NB4 (cell line): ENCODE measurements at regions not wholly inside any gene's neighbourhood (a gene's known extent, or its start where the extent isn't known, plus 50 kb on each side); places are given as distances from the start of the nearest gene placed in this dataset.

Experiments used
- DNase-seq: peaks from one replicate; pipeline ENCODE4 v3.0.0; 2010; ENCODE audit warnings: low read depth
- H3K4me3 ChIP-seq: one replicate; pipeline ENCODE4 v1.5.1; 2011; ENCODE audit warnings: mild to moderate bottlenecking, low read depth, low read length, moderate library complexity
- MAX ChIP-seq: IDR thresholded peaks from 2 replicates; pipeline ENCODE4 v1.6.1; 2011; ENCODE audit warnings: low read depth, low read length
- MYC ChIP-seq: IDR thresholded peaks from 2 replicates; pipeline ENCODE4 v1.6.1; 2011; ENCODE audit warnings: low read depth, low read length
- POLR2A ChIP-seq: IDR thresholded peaks from 2 replicates; pipeline ENCODE4 v1.6.1; 2011; ENCODE audit warnings: mild to moderate bottlenecking; ENCODE audit not compliant: insufficient read length; ENCODE audit errors: extremely low read depth
- TF ChIP-seq, protein P1 (sequence below): IDR thresholded peaks from one replicate; pipeline ENCODE4 v1.5.1; 2012; ENCODE audit warnings: low read depth, low read length

DNA sequence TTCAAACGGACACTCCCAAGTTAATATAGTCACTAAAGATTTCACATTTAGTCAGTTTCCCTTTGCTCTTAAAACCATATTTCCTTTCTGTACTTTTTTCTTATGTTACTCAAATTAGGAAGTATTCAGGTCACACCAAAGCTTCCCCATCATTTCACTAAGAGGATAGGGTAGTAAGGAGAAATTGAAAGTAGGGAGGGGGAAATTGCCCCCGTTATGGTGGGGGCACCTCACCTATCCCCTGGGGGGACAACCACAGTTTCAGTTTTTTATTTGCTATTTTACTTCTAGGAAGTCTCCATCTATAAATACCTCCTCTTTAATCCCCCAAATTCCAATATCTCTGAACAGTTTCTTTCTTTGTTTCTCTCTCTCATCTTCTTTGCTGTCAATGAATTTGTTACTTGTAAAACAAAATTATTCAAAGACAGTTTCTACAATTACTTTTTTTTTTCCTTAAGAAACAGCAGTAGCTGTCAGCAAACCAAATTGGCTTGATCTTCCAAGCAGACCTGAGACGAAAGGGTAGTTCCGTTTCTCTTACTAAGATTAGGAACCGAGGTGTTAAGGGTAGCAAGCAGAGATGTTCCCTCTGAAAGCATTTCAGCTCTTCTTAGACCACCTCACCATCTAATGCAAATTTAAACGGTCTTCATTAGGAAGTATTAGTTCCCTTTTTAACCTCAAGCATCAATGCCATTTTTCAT lies 160.2 kb upstream of the KLF3 start:
- TF ChIP-seq MAX = no peak
- no peak for TF ChIP-seq MYC
- TF ChIP-seq, protein P1, sequence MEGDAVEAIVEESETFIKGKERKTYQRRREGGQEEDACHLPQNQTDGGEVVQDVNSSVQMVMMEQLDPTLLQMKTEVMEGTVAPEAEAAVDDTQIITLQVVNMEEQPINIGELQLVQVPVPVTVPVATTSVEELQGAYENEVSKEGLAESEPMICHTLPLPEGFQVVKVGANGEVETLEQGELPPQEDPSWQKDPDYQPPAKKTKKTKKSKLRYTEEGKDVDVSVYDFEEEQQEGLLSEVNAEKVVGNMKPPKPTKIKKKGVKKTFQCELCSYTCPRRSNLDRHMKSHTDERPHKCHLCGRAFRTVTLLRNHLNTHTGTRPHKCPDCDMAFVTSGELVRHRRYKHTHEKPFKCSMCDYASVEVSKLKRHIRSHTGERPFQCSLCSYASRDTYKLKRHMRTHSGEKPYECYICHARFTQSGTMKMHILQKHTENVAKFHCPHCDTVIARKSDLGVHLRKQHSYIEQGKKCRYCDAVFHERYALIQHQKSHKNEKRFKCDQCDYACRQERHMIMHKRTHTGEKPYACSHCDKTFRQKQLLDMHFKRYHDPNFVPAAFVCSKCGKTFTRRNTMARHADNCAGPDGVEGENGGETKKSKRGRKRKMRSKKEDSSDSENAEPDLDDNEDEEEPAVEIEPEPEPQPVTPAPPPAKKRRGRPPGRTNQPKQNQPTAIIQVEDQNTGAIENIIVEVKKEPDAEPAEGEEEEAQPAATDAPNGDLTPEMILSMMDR = no peak
- TF ChIP-seq POLR2A = no peak
- no peak overlapping the region for H3K4me3 ChIP-seq
- DNase-seq = no peak

DNA sequence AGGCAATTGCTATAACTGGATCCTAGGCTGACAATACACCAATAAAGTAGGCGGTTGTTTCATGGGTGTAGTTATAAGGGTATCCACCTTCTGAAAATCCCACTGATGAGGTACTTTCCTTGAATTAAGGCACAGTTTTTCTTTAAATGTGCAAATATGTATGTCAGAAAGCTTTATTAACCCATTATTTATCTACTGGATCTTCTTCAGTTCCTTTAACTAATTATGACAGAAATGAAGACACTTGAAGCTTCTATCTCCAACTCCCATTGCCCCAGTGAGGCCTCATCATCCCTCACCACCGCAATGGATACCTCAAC lies 159.6 kb upstream of the KLF3 start:
- H3K4me3 ChIP-seq = no peak overlapping the region
- TF ChIP-seq MAX = no peak
- TF ChIP-seq POLR2A = no peak
- DNase-seq = no peak

GRCh38 chr4:38509551-38509950 lies 154.4 kb upstream of the KLF3 start:
- H3K4me3 ChIP-seq = no peak overlapping the region
- TF ChIP-seq, protein P1 = no peak
- TF ChIP-seq POLR2A (no peak), MAX (no peak), MYC (no peak)
- DNase-seq = no peak

- no peak for DNase-seq
- H3K4me3 ChIP-seq = no peak overlapping the region
- no peak for TF ChIP-seq MYC
- TF ChIP-seq, protein P1 = no peak
- no peak for TF ChIP-seq MAX
- no peak for TF ChIP-seq POLR2A
These were observed 153.8 kb upstream of the KLF3 start for GRCh38 chr4:38510201-38510600.

DNA sequence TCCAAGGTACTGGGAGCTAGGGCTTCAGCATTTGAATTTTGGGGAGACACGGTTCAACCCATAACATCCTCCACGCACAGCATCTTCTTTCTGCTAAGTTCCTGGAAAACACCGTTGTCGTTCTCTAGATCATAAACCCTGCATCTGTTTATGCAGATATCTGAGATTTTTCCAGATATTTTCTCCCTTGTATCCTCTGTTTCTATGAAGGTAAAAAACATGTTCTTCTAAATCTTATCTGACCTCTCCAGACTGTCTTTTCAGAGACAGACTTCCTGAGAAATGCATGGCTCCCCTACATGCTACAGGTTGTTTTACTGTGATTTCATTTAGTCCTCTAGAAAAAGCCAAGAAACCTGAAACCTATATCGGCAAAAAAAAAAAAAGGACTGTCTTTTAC lies 152.3 kb upstream of the KLF3 start:
- TF ChIP-seq, protein P1 = no peak
- no peak for TF ChIP-seq MYC
- TF ChIP-seq POLR2A = no peak
- no peak for TF ChIP-seq MAX
- H3K4me3 ChIP-seq = no peak overlapping the region
- no peak for DNase-seq

DNA sequence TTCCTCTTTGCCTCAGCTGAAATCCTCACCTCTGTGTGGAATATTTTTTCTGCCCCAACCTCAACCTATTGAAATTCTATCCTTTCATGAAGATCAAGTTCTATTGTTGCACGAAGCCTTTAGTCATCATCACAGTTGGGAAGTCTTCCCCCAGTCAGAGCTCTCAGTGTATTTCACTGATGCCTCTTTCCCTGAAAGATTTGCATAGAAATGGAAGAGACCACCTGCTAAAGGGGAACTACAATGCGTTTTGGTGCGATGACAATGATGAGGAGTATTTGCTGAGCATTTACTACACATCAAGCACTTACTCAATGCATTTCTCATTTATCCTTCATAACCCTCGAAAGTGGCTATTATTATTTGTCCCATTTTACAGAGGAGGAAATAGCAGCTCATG lies 151.2 kb upstream of the KLF3 start:
- H3K4me3 ChIP-seq = no peak overlapping the region
- TF ChIP-seq MAX = no peak
- TF ChIP-seq POLR2A = no peak
- no peak for TF ChIP-seq MYC
- TF ChIP-seq, protein P1 = no peak
- DNase-seq = no peak
